22Rv1 (cell line): ENCODE measurements at regions not wholly inside any gene's neighbourhood (a gene's known extent, or its start where the extent isn't known, plus 50 kb on each side); places are given as distances from the start of the nearest gene placed in this dataset.

ENCODE experiments used
- ZFX ChIP-seq: fragments of 450-650 bp; IDR thresholded peaks from 2 replicates; pipeline ENCODE4 v1.6.1; 2017; ENCODE audit warnings: antibody characterized with exemption, borderline replicate concordance
- TF ChIP-seq, protein P1 (sequence below): fragments of 450-650 bp; IDR thresholded peaks from 2 replicates; pipeline ENCODE4 v1.5.1; 2017; ENCODE audit warnings: mild to moderate bottlenecking

GRCh38 chr3:192079098-192079497 lies 618.1 kb downstream of the PYDC2 start:
- TF ChIP-seq, protein P1, sequence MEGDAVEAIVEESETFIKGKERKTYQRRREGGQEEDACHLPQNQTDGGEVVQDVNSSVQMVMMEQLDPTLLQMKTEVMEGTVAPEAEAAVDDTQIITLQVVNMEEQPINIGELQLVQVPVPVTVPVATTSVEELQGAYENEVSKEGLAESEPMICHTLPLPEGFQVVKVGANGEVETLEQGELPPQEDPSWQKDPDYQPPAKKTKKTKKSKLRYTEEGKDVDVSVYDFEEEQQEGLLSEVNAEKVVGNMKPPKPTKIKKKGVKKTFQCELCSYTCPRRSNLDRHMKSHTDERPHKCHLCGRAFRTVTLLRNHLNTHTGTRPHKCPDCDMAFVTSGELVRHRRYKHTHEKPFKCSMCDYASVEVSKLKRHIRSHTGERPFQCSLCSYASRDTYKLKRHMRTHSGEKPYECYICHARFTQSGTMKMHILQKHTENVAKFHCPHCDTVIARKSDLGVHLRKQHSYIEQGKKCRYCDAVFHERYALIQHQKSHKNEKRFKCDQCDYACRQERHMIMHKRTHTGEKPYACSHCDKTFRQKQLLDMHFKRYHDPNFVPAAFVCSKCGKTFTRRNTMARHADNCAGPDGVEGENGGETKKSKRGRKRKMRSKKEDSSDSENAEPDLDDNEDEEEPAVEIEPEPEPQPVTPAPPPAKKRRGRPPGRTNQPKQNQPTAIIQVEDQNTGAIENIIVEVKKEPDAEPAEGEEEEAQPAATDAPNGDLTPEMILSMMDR, result no peak
- no peak for TF ChIP-seq ZFX
